Heart left ventricle (tissue), 16 donors: ENCODE measurements at regions not wholly inside any gene's neighbourhood (a gene's known extent, or its start where the extent isn't known, plus 50 kb on each side); places are given as distances from the start of the nearest gene placed in this dataset.

Experiments
- ATAC-seq, 4 donors: fragments of 200-7000 bp; cut with Tn5 transposase; one replicate each; pipeline ENCODE4 v1.9.1; 2020 to 2022; ENCODE audit warnings: moderate library complexity in 4 of 4, mild to moderate bottlenecking in 3 of 4, moderate number of reproducible peaks in 1 of 4
- DNase-seq, 5 donors: peaks; one replicate each; pipeline ENCODE4 v3.0.0-alpha.2; 2020
- H3K27ac ChIP-seq, 12 donors: fragments of 200-600 bp; sonication (generic) in 4 of 12; one replicate each; pipeline versions ENCODE4 v1.5.0 to v1.8.0; 2016 to 2022; ENCODE audit warnings: mild to moderate bottlenecking in 2 of 12
- H3K27me3 ChIP-seq, 9 donors: fragments of 200-600 bp; sonication (generic) in 2 of 9; one replicate each; pipeline versions ENCODE4 v1.5.1 to v1.8.0; 2016 to 2022; ENCODE audit warnings: mild to moderate bottlenecking in 3 of 9
- H3K36me3 ChIP-seq, 9 donors: fragments of 200-600 bp; sonication (generic) in 2 of 9; one replicate each; pipeline versions ENCODE4 v1.5.0 to v1.8.0; 2018 to 2022; ENCODE audit warnings: mild to moderate bottlenecking in 2 of 9
- H3K4me1 ChIP-seq, 12 donors: fragments of 200-600 bp; sonication (generic) in 4 of 12; one replicate each; pipeline versions ENCODE4 v1.5.0 to v1.8.0; 2016 to 2022; ENCODE audit warnings: mild to moderate bottlenecking in 3 of 12
- H3K4me3 ChIP-seq, 12 donors: fragments of 200-600 bp; sonication (generic) in 4 of 12; one replicate each; pipeline versions ENCODE4 v1.5.0 to v1.8.0; 2017 to 2022; ENCODE audit warnings: mild to moderate bottlenecking in 9 of 12, moderate library complexity in 4 of 12
- H3K9me3 ChIP-seq, 12 donors: fragments of 200-600 bp; sonication (generic) in 4 of 12; one replicate each; pipeline versions ENCODE4 v1.5.0 to v1.8.0; 2016 to 2022; ENCODE audit warnings: mild to moderate bottlenecking in 1 of 12
- POLR2A ChIP-seq, 2 donors: fragments of 450-650 bp; IDR thresholded peaks; one replicate each; pipeline ENCODE4 v1.6.1; 2017; ENCODE audit warnings: antibody characterized with exemption in 2 of 2, mild to moderate bottlenecking in 2 of 2, moderate library complexity in 2 of 2
- WGBS, 4 donors: extraction: QIAGEN DNeasy Blood & Tissue Kit in 2 of 4; methylation state at CpG; one replicate each; pipeline versions ENCODE4 v1.1.5 to v1.1.7; 2013 to 2018; 5-methylcytosine and 5-hydroxymethylcytosine counted together
- intact Hi-C, 10 donors: fragments of 100-400 bp; cut with DNase I; formaldehyde crosslinking; loops; one replicate each; pipeline versions ENCODE4 v1.11.1 to v1.14.2; 2022
- TF ChIP-seq, protein P1 (sequence below), 12 donors: fragments of 200-600 bp; sonication (generic) in 4 of 12; IDR thresholded peaks; one replicate each; pipeline versions ENCODE4 v1.5.0 to v1.8.0; 2018 to 2022; ENCODE audit warnings: antibody characterized with exemption in 12 of 12, mild to moderate bottlenecking in 5 of 12
- donor health status: ischemic (EF 13 %, LVEDD 7.1; RV severe dilation, severe dysfunction).
- donor health status: healthy with polysubstance abuse.
- donor health status: DM: no; HTN: yes; CAD: no.
- donor health status: DM: no; HTN: no; CAD: no.
- donor health status: ischemic (EF 25% LVEDD 6.9; RV normal size, moderate dysfunction).
- donor health status: ischemic (EF 25% LVEDD 5.7; RV mildly dilated, moderate dysfunction).
- donor health status: healthy.
- donor health status: DM: yes; HTN: yes; CAD: no.
- donor health status: ischemic (EF 35%, LVEDD 5.7; RV mildly dilated, moderate dysfunction).
- donor health status: nonischemic (EF 11% LVEDD 7.7; RV severe dilation, severe dysfunction).
- donor health status: DM: yes; HTN: yes; CAD: no.
- donor health status: PGD.
- donor health status: ischemic (EF 29% LVEDD 5.4; RV normal size, mild dysfunction).
- donor health status: nonischemic (EF 23%, LVEDD 6.1; RV moderate dilation, normal function).

DNA sequence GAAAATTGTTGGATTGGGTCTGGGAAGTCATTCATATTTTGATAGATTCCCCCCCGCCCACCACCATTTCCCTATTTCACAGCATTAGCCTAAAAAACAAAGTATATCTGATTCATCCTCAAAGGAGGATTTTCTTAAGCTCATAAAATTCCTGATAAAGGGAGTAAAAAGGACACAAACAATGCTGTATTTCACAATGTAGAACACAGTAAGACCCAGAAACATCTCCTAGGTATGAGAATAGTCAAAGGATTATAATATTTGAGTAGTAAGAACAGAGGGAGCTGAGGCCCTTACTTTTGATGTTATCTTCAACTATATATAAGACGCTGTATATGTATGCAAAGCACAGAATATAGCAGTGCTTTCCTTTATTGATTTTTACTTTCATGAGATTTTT, 225.3 kb downstream of the TGFB2 start:
- no peak overlapping the region for H3K4me3 ChIP-seq
- WGBS, 4 donors: 95 to 99% (median 96%) methylated on average over 2 of the region's 2 CpGs
- DNase-seq (no peak), ATAC-seq (no peak)
- H3K9me3 ChIP-seq: peaks cover 0 to 3% (median 0%) of the 10 kb centered on the region in 12 donors
- TF ChIP-seq, protein P1, sequence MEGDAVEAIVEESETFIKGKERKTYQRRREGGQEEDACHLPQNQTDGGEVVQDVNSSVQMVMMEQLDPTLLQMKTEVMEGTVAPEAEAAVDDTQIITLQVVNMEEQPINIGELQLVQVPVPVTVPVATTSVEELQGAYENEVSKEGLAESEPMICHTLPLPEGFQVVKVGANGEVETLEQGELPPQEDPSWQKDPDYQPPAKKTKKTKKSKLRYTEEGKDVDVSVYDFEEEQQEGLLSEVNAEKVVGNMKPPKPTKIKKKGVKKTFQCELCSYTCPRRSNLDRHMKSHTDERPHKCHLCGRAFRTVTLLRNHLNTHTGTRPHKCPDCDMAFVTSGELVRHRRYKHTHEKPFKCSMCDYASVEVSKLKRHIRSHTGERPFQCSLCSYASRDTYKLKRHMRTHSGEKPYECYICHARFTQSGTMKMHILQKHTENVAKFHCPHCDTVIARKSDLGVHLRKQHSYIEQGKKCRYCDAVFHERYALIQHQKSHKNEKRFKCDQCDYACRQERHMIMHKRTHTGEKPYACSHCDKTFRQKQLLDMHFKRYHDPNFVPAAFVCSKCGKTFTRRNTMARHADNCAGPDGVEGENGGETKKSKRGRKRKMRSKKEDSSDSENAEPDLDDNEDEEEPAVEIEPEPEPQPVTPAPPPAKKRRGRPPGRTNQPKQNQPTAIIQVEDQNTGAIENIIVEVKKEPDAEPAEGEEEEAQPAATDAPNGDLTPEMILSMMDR (IDR thresholded peaks at IDR 0.05): no peak
- TF ChIP-seq POLR2A (IDR thresholded peaks at IDR 0.05): no peak
- H3K27ac ChIP-seq: no peak overlapping the region
- H3K27me3 ChIP-seq: no peaks in the 10 kb centered on the region
- intact Hi-C loops: no loop called here
- no peaks in the 10 kb centered on the region for H3K36me3 ChIP-seq
- no peaks in the 10 kb centered on the region for H3K4me1 ChIP-seq

DNA sequence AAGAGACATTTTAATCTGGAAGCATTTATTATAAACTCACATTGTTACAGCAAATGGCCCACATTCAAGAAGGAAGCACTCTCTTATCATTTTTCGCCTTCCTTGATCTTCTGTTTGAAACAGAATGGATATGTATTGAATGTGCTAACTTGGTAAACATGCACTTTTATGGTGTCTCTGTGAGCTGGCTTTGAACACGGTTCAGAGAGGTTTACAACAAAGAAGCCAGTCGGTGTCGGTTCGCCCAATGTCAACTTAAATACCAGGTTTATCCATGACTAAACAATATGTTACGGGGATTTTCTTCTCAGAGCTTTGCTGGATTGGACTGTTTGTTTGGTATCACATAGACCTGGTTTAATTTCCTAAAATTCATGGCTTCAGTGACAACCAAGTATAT, 226.4 kb downstream of the TGFB2 start:
- intact Hi-C loops: no loop called here
- Histone ChIP-seq H3K4me1 (no peaks in the 10 kb centered on the region), H3K4me3 (no peak overlapping the region), H3K27me3 (no peaks in the 10 kb centered on the region), H3K27ac (no peak overlapping the region), H3K9me3 (peaks cover 0 to 3% (median 0%) of the 10 kb centered on the region in 12 donors), H3K36me3 (no peaks in the 10 kb centered on the region)
- no peak for ATAC-seq
- DNase-seq: no peak
- WGBS, 4 donors: 92 to 96% (median 95%) methylated on average over 6 of the region's 6 CpGs
- no peak for TF ChIP-seq POLR2A (IDR thresholded peaks at IDR 0.05)
- TF ChIP-seq, protein P1 (IDR thresholded peaks at IDR 0.05): no peak

DNA sequence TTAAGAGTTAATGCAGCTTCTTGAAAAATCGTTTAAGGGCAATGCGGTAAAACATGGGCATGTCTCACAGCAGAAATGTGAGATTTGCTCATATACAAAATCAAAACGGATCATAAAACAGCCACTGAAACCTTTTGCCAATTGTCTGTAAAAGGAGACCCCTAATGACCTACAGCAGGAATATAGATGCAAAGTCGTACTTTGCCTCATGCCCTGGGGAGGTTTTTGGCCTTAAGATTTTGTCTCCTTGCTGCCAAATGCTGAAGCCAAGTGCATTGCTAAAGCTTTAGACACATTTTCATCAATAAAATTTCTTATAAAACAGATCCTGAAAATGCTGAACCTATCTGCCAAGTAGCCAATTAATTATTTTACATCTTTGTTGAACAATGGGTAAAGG, 226.9 kb downstream of the TGFB2 start:
- Histone ChIP-seq H3K36me3 (no peaks in the 10 kb centered on the region), H3K4me1 (no peaks in the 10 kb centered on the region), H3K27ac (no peak overlapping the region), H3K27me3 (no peaks in the 10 kb centered on the region), H3K9me3 (peaks cover 0 to 3% (median 0%) of the 10 kb centered on the region in 12 donors), H3K4me3 (no peak overlapping the region)
- intact Hi-C loops: no loop called here
- no peak for ATAC-seq
- WGBS, 4 donors: 82 to 88% (median 85%) methylated on average over 4 of the region's 4 CpGs
- DNase-seq: no peak
- TF ChIP-seq POLR2A (IDR thresholded peaks at IDR 0.05): no peak
- TF ChIP-seq, protein P1 (IDR thresholded peaks at IDR 0.05): no peak

DNA sequence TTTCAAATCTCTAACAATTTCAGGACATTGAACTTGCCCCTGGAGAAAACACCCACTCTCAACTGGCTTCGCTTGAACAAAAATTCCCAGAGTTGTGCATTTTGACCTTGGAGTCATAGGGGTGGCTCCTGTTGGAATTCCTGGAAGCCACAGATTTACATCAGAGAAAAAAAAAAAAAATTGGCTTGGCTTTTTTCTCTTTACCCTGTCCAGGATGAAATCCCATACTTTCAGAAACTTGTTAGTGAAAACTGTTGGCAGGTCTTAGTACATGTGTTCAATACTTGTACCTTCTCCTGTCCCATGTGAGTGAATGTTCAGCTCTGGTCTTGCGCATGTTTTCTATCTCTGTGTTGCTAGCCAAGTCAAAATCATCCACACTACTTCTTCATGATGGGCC, 228.8 kb downstream of the TGFB2 start:
- ATAC-seq: no peak
- Histone ChIP-seq H3K36me3 (no peaks in the 10 kb centered on the region), H3K4me1 (no peaks in the 10 kb centered on the region), H3K27ac (no peak overlapping the region), H3K27me3 (no peaks in the 10 kb centered on the region), H3K4me3 (no peak overlapping the region), H3K9me3 (peaks cover 0 to 3% (median 0%) of the 10 kb centered on the region in 12 donors)
- TF ChIP-seq, protein P1 (IDR thresholded peaks at IDR 0.05): no peak
- no peak for TF ChIP-seq POLR2A (IDR thresholded peaks at IDR 0.05)
- 69 to 84% (median 80%) methylated on average over 2 of the region's 2 CpGs for WGBS, 4 donors
- intact Hi-C loops: no loop called here
- DNase-seq: no peak
